Muscle layer of duodenum (tissue), 2 donors: ENCODE measurements at regions not wholly inside any gene's neighbourhood (a gene's known extent, or its start where the extent isn't known, plus 50 kb on each side); places are given as distances from the start of the nearest gene placed in this dataset.

Experiments used
- H3K27ac ChIP-seq: one replicate; pipeline ENCODE4 v1.7.0; 2013; ENCODE audit warnings: mild to moderate bottlenecking, low read length
- H3K27me3 ChIP-seq: one replicate; pipeline ENCODE4 v1.7.0; 2013; ENCODE audit warnings: low read depth, mild to moderate bottlenecking, control low read depth, low read length
- H3K36me3 ChIP-seq, 2 donors: one replicate each; pipeline ENCODE4 v1.7.0; 2013; ENCODE audit warnings: low read length in 2 of 2, control low read depth in 1 of 2, mild to moderate bottlenecking in 1 of 2; ENCODE audit not compliant: insufficient read depth in 2 of 2, control insufficient read depth in 1 of 2
- H3K4me1 ChIP-seq, 2 donors: one replicate each; pipeline ENCODE4 v1.7.0; 2013; ENCODE audit warnings: low read length in 2 of 2, mild to moderate bottlenecking in 2 of 2, control low read depth in 1 of 2, moderate library complexity in 1 of 2; ENCODE audit not compliant: insufficient read depth in 2 of 2, control insufficient read depth in 1 of 2
- H3K4me3 ChIP-seq, 2 donors: one replicate each; pipeline ENCODE4 v1.7.0; 2013; ENCODE audit warnings: low read length in 2 of 2, low read depth in 1 of 2, mild to moderate bottlenecking in 1 of 2
- H3K9me3 ChIP-seq, 2 donors: one replicate each; pipeline ENCODE4 v1.7.0; 2013; ENCODE audit warnings: low read length in 2 of 2, control low read depth in 1 of 2, mild to moderate bottlenecking in 1 of 2; ENCODE audit not compliant: control insufficient read depth in 1 of 2
- donor health status: healthy.

DNA sequence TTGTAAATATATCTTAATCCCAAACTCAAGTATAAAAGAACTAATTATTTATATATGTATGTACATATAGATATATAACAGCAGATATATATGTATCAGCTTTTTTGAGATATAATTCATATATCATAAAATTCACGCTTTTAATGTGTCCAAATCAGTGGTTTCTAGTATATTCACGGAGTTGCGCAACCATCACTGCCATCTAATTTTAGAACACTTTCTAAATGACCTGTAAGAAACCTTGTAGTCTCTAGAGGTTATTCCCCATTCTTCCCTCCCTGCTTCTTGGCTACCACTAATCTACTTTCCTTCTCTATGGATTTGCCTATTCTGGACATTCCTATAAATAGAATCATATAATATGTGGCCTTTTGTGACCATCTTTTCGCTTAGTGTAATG is 163.5 kb upstream of the TCF4 start:
- Histone ChIP-seq H3K36me3 (no peaks in the 10 kb centered on the region), H3K9me3 (no peaks in the 10 kb centered on the region), H3K4me3 (no peak overlapping the region), H3K27ac (no peak overlapping the region), H3K27me3 (no peaks in the 10 kb centered on the region), H3K4me1 (no peaks in the 10 kb centered on the region)

DNA sequence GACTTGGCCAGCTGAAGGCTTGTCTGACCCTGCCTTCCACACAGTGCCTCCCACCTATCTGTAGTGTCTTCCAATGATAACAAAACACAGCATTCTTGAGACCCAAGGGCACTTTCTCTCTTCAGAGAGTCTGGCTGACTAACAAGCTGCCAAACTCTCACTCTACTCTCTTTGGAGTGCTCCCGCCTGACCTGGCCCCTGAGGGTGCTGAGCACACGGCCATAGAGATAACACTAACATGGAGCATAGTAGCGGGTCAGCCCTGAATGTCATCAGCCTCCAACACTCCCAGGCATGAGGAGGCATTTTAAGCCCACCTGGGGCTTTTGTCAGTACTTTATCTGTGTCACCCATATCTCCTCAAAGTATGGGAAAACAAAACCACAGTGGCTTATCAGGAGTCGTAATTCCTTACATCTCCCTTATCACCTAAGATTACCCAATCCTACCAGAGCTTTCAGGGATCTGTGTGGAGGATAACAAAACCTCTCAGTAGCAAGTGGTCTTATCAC is 160.3 kb upstream of the TCF4 start:
- Histone ChIP-seq H3K36me3 (no peaks in the 10 kb centered on the region), H3K4me3 (no peak overlapping the region), H3K4me1 (no peaks in the 10 kb centered on the region), H3K9me3 (no peaks in the 10 kb centered on the region), H3K27ac (no peak overlapping the region), H3K27me3 (no peaks in the 10 kb centered on the region)

DNA sequence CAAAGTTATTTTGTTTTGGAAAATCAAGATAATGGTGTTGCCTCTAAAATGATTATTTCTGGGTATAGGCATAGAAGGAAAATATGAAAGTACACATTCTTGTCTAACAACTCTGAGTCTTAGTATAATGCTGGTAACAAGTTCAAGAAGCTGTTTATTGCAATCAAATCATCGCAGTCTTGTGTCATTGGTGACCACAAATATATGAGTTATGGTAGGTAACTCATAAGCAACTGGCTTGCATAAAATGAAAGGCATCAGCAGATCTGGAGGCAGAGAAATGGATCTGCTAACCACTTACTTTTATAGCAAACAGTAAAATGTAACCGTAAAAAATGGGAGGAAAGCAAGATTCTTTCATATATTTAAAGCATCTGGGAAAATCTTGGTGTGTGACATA is 156.2 kb upstream of the TCF4 start:
- no peaks in the 10 kb centered on the region for H3K36me3 ChIP-seq
- H3K4me3 ChIP-seq, result no peak overlapping the region
- H3K27ac ChIP-seq, result no peak overlapping the region
- H3K4me1 ChIP-seq, result no peaks in the 10 kb centered on the region
- no peaks in the 10 kb centered on the region for H3K27me3 ChIP-seq
- no peaks in the 10 kb centered on the region for H3K9me3 ChIP-seq

DNA sequence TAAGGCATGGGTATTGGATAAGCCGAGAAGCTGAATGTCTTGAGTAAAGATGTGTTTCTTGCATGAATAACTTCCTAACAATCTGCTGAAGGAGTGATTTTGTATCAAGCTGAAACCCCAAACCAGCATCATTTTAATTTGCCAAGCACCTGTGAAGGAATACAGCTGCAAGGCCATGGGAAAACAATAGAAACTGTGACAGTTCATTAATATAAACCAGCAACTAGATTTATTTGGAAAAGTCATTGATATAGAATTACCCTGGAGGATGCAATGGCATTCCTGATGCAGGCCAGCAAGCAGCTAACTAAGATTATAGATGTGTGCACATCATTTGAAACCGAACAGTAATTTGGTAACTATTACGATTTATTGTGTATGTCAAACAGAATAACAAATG is 155.7 kb upstream of the TCF4 start:
- Histone ChIP-seq H3K4me3 (no peak overlapping the region), H3K9me3 (no peaks in the 10 kb centered on the region), H3K4me1 (no peaks in the 10 kb centered on the region), H3K27ac (no peak overlapping the region), H3K36me3 (no peaks in the 10 kb centered on the region), H3K27me3 (no peaks in the 10 kb centered on the region)

DNA sequence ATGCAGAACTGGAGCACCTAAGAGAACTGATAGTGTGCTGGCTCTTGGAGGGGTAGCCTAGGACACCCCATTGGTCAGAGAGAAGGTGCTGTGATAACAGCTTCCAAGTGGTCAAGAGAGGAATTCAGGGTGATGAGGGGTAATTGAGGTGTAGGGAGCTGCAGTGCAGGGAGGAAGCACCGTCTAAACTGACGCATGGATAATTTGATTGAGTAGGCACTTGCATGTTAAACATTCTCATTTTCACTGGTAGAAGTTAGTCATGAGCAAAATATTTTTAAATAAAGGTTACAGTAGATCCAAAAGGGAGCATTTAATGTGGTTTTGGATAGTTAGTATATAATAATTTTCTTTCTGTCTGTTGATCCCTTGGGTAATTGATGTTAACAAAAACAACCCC is 155.1 kb upstream of the TCF4 start:
- H3K4me1 ChIP-seq, result no peaks in the 10 kb centered on the region

DNA sequence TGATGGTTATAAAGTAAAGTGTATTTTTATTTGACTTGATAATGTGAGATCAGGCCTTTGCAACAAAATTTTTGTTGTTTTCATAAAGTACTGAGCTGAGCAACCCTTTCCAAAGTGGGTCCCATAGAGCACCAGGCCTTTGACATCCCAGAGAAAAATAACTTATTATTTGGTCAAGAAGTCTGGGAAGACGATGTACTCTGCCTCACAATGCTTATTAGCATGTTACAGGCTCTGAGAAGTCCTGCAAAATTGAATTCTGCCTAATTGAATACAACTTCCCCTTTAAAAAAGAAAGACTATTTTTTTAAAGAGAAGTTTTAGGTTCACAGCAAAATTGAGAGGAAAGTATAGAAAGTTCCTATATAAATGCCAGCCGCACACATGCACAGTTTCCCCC is 151.5 kb upstream of the TCF4 start:
- Histone ChIP-seq H3K9me3 (no peaks in the 10 kb centered on the region), H3K4me3 (no peak overlapping the region), H3K27ac (no peak overlapping the region), H3K27me3 (no peaks in the 10 kb centered on the region), H3K36me3 (no peaks in the 10 kb centered on the region), H3K4me1 (no peaks in the 10 kb centered on the region)

More for the DNA sequence above, 155.1 kb upstream of the TCF4 start:
- Histone ChIP-seq H3K9me3 (no peaks in the 10 kb centered on the region), H3K36me3 (no peaks in the 10 kb centered on the region), H3K27me3 (no peaks in the 10 kb centered on the region), H3K4me3 (no peak overlapping the region), H3K27ac (no peak overlapping the region)

DNA sequence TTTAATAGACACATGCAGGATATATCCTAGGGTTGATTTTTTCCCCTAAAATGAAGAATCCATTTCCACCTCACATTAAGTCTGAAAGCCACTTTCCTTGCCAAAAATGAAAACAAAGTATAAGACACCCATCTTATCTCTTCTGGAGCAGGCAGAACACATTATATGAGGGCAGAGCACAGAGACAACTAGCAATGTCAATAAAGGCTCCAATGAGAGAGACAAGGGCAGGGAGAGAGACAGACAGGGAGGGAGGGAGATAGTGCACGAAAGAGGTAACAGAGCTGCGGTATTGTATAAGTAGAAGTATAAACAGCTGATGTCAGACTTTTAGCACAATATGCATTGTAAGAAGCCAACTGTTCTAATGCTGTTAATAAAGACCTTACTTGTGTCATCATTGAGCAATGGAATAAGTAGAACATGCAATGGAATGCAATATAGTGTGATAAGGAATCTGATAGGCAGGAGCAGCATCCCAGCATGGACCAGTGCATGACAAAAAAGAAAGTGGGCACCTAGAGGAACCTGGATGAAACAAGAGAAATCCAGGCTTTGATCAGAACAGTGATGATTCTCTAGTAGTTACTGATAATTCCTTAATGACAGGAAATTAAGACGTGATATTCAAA is 150.6 kb upstream of the TCF4 start:
- H3K36me3 ChIP-seq, result no peaks in the 10 kb centered on the region
- H3K4me1 ChIP-seq, result no peaks in the 10 kb centered on the region

DNA sequence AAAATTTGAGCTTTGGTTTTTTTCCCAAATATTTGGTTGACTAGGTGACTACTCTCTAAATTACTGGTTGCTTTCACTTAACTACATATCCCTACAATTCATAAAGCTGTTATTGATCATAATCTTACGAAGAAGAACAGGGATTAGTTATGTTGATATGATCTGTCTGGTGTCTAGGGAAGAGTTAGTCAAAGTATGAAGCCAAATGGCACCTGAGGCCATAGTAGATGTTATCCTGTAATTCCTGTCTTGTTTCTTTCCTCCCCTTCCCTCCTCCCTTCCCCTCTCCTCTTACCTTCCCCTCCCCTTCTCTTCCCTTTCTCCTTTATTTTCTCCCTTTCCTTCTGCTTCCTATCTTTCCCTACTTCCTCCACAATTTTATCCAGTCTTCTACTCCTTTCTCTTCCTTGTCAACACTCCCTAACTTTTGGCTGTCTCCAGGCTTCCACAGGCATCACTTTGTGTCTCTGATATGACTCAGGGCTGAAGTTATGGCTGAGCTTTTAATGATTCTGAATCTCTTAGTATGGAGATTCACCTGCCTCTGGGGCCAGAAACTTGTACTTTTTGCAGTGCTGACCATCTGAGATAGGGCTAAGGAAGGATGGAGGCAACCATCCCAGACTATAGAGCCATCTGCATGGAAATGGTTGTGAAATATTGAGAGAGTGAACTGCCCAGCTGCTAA is 149.9 kb upstream of the TCF4 start:
- no peaks in the 10 kb centered on the region for H3K9me3 ChIP-seq
- H3K27ac ChIP-seq, result no peak overlapping the region
- H3K36me3 ChIP-seq, result no peaks in the 10 kb centered on the region
- no peaks in the 10 kb centered on the region for H3K27me3 ChIP-seq
- H3K4me3 ChIP-seq, result no peak overlapping the region
- H3K4me1 ChIP-seq, result no peaks in the 10 kb centered on the region

More for the DNA sequence above, 150.6 kb upstream of the TCF4 start:
- Histone ChIP-seq H3K4me3 (no peak overlapping the region), H3K27ac (no peak overlapping the region), H3K9me3 (no peaks in the 10 kb centered on the region), H3K27me3 (no peaks in the 10 kb centered on the region)

DNA sequence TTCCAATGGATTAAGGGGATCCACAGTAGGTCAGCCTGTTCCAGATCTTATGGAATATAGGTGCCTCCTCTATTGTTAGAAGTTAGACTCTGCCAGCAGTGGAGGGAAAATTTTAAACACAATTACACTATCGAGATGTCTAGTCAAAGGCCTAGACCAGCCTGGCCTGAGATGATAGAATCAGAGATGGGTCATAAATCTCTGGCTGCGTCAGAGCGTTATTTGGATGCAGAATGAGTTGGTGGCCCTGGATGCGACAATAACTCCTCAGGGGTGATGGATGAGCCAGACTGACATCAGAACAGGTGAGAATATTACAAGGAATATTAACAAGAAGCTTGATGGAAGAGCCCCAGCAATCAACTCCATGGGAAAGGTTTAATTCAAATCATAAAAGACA is 149.3 kb upstream of the TCF4 start:
- H3K36me3 ChIP-seq, result no peaks in the 10 kb centered on the region
- no peak overlapping the region for H3K4me3 ChIP-seq
- no peak overlapping the region for H3K27ac ChIP-seq
- no peaks in the 10 kb centered on the region for H3K4me1 ChIP-seq
- H3K9me3 ChIP-seq, result no peaks in the 10 kb centered on the region
- H3K27me3 ChIP-seq, result no peaks in the 10 kb centered on the region

DNA sequence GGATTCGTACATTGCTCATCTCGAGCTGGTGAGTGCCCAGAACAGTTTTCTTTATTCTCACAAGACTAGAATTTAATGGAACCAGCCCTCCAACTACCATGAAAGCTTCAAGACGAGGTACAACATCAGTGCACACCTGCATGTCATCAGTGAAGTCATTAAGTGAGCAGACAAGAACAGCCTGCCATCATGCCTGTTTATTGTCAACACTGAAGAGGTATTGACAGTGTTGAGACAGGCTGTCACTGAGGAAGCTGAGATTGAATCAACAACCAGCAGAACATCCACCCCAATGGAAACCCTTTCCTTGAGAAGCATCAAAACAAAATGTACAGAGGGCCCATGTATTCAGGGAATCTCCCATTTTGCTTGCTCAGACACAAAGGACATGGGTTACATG is 148.0 kb upstream of the TCF4 start:
- H3K4me1 ChIP-seq, result no peaks in the 10 kb centered on the region
- no peaks in the 10 kb centered on the region for H3K9me3 ChIP-seq
- H3K27ac ChIP-seq, result no peak overlapping the region
- no peaks in the 10 kb centered on the region for H3K27me3 ChIP-seq
- H3K4me3 ChIP-seq, result no peak overlapping the region
- no peaks in the 10 kb centered on the region for H3K36me3 ChIP-seq

DNA sequence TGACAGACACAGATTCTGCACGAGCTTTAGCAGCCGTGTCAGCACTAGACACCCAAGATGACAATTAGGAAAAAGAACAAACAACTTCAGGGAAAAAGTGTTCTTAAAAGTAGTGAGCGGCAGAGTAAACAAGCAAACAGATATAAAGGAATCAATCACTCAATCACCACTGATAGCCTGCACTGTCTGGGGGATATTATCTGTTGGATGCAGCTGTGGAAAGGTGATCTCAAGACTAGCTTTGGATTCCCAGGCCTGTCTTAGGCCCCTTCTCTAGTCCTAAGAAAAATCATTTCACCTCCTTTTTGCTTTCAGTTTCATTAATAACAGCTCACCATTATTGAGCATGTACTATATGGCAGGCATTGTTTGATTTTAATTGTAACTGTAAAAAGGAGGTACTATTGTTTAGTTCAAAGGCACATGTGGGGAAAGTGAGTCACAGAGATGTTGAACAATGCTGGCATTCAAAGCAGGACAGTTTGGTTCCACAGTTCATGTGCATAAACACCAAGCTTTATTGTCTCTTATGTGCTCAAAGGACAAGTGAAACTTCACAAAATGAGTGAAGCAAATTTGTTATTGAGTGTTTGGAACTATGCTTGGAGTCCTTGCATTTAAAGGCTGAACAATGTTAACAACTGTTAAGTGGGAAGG is 147.3 kb upstream of the TCF4 start:
- H3K27ac ChIP-seq, result no peak overlapping the region
- no peaks in the 10 kb centered on the region for H3K4me1 ChIP-seq

More for the DNA sequence above, 147.3 kb upstream of the TCF4 start:
- H3K4me3 ChIP-seq, result no peak overlapping the region
- H3K27me3 ChIP-seq, result no peaks in the 10 kb centered on the region
- H3K36me3 ChIP-seq, result no peaks in the 10 kb centered on the region
- no peaks in the 10 kb centered on the region for H3K9me3 ChIP-seq
